Progenitor cell of endocrine pancreas (in vitro differentiated cells): ENCODE measurements at regions not wholly inside any gene's neighbourhood (a gene's known extent, or its start where the extent isn't known, plus 50 kb on each side); places are given as distances from the start of the nearest gene placed in this dataset.
"Not testable (repeated sequence)": the region's sequence is repeated elsewhere in the genome, so short reads cannot be mapped to it uniquely, and the experiment has no call there.

Experiments used
- DNase-seq: peaks from one replicate; pipeline ENCODE4 v3.0.0; 2021; ENCODE audit warnings: low spot score; ENCODE audit not compliant: unreplicated experiment
- H3K27ac Mint-ChIP-seq: 2 replicates; pipeline ENCODE4 v1.8.0; 2021; ENCODE audit warnings: mild to moderate bottlenecking, moderate library complexity, mixed read lengths
- H3K27me3 Mint-ChIP-seq: 2 replicates; pipeline ENCODE4 v1.8.0; 2021; ENCODE audit warnings: mixed read lengths
- H3K36me3 Mint-ChIP-seq: 2 replicates; pipeline ENCODE4 v1.8.0; 2022; ENCODE audit warnings: mixed read lengths; ENCODE audit not compliant: insufficient read depth
- H3K4me1 Mint-ChIP-seq: 2 replicates; pipeline ENCODE4 v1.8.0; 2021; ENCODE audit warnings: low read depth, mixed read lengths
- H3K4me3 Mint-ChIP-seq: 2 replicates; pipeline ENCODE4 v1.8.0; 2021; ENCODE audit warnings: low read depth, mild to moderate bottlenecking, moderate library complexity, mixed read lengths
- H3K9me3 Mint-ChIP-seq: 2 replicates; pipeline ENCODE4 v1.8.0; 2021; ENCODE audit warnings: low read depth, mixed read lengths
- CTCF ChIP-seq: fragments of 200-600 bp; sonication (generic); IDR thresholded peaks from one replicate; pipeline ENCODE4 v1.5.0; 2021; ENCODE audit warnings: antibody characterized with exemption, mild to moderate bottlenecking; ENCODE audit not compliant: unreplicated experiment

GRCh38 chr7:153408360-153409335, 643.5 kb upstream of the DPP6 start:
- Mint-ChIP-seq H3K4me3 (no peak overlapping the region), H3K36me3 (peaks cover 10% of the 10 kb centered on the region), H3K27ac (no peak overlapping the region), H3K9me3 (peaks cover 84% of the 10 kb centered on the region), H3K27me3 (no peaks in the 10 kb centered on the region), H3K4me1 (no peaks in the 10 kb centered on the region)
- no peak for DNase-seq
- TF ChIP-seq CTCF: no peak

GRCh38 chr7:153409567-153410342, 642.4 kb upstream of the DPP6 start:
- not testable (repeated sequence) for DNase-seq, H3K4me3 Mint-ChIP-seq, H3K27ac Mint-ChIP-seq, H3K27me3 Mint-ChIP-seq, H3K4me1 Mint-ChIP-seq
- Mint-ChIP-seq H3K36me3 (peaks cover 10% of the 10 kb centered on the region), H3K9me3 (peaks cover 74% of the 10 kb centered on the region)

GRCh38 chr7:153410997-153411642, 641.1 kb upstream of the DPP6 start:
- H3K27ac Mint-ChIP-seq, H3K4me1 Mint-ChIP-seq, H3K4me3 Mint-ChIP-seq, DNase-seq, H3K27me3 Mint-ChIP-seq: not testable (repeated sequence)
- Mint-ChIP-seq H3K36me3 (peaks cover 11% of the 10 kb centered on the region), H3K9me3 (peaks cover 76% of the 10 kb centered on the region)

GRCh38 chr7:153412114-153412823, 639.9 kb upstream of the DPP6 start:
- DNase-seq, H3K4me1 Mint-ChIP-seq, H3K27me3 Mint-ChIP-seq, H3K27ac Mint-ChIP-seq, H3K4me3 Mint-ChIP-seq: not testable (repeated sequence)
- Mint-ChIP-seq H3K9me3 (peaks cover 67% of the 10 kb centered on the region), H3K36me3 (peaks cover 11% of the 10 kb centered on the region)

- H3K27me3 Mint-ChIP-seq, H3K27ac Mint-ChIP-seq, H3K36me3 Mint-ChIP-seq, DNase-seq, H3K4me3 Mint-ChIP-seq, H3K4me1 Mint-ChIP-seq: not testable (repeated sequence)
- peaks cover 64% of the 10 kb centered on the region for H3K9me3 Mint-ChIP-seq
Measured at GRCh38 chr7:153412824-153413198, 639.4 kb upstream of the DPP6 start.

GRCh38 chr7:153413199-153413539, 639.0 kb upstream of the DPP6 start:
- Mint-ChIP-seq H3K4me3 (no peak overlapping the region), H3K4me1 (no peaks in the 10 kb centered on the region), H3K9me3 (peaks cover 64% of the 10 kb centered on the region), H3K36me3 (peaks cover 10% of the 10 kb centered on the region), H3K27ac (no peak overlapping the region), H3K27me3 (no peaks in the 10 kb centered on the region)
- no peak for TF ChIP-seq CTCF
- DNase-seq: no peak
